ENCODE measurements at regions not wholly inside any gene's neighbourhood (a gene's known extent, or its start where the extent isn't known, plus 50 kb on each side); places are given as distances from the start of the nearest gene placed in this dataset.

DNA sequence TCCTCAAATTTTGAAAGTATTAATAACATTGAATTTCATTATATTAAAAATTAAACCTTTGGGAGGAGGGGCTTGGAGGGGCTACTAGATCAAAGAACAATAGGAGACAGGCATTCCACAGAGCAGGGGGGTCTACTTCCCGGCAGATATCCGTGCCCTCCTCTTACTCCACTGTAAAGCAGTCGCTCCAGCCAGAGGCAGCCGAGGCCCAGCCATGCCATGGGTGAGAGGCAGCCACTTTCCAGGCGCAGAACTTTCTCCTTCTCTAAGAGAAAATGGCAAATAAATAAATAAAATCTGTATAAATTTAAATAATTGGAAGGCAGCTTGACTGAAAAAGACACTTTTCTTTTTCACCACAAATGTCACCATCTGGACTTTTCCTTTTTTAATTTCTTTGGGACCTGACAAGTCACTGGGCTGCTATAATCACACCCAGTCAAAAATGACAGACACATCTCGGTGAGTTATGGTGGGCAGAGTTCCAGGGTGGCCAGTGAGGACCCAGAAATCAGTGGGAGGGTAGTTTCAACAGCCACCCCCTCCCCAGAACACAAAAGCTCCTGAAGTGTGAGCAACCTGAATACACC, 302.2 kb upstream of the SMARCA2 start:
- Histone ChIP-seq H3K4me2 (ENCODE audit: extremely low read depth, insufficient read depth, low read length) (no peak overlapping the region), H3K9ac (ENCODE audit: insufficient read depth, low read length) (no peak overlapping the region), H3K4me1 (ENCODE audit: control insufficient read depth, extremely low read depth, insufficient read depth, low read length) (no peaks in the 10 kb centered on the region), H3K4me3 (replicated peaks in 1 of 4; ENCODE audit: control extremely low read depth in 1 of 4, insufficient read depth in 1 of 4, low read depth in 3 of 4, low read length in 4 of 4) (no peak overlapping the region), H3K36me3 (ENCODE audit: control insufficient read depth, insufficient read depth, low read length) (no peaks in the 10 kb centered on the region), H3K27me3 (ENCODE audit: control insufficient read depth, insufficient read depth, low read length) (no peaks in the 10 kb centered on the region), H3K27ac (ENCODE audit: insufficient read depth, low read length) (no peak overlapping the region), H2AFZ (ENCODE audit: low read length) (no peak overlapping the region), H4K20me1 (ENCODE audit: control insufficient read depth, extremely low read depth, insufficient read depth, low read length) (no peaks in the 10 kb centered on the region), H3K79me2 (ENCODE audit: control insufficient read depth, insufficient read depth, low read length) (no peaks in the 10 kb centered on the region), H3K9me3 (ENCODE audit: control insufficient read depth, insufficient read depth, low read depth, low read length) (no peaks in the 10 kb centered on the region)
- no peak for TF ChIP-seq EZH2 (IDR thresholded peaks at IDR 0.05; ENCODE audit: low read length, missing control alignments)
- TF ChIP-seq, protein P1, sequence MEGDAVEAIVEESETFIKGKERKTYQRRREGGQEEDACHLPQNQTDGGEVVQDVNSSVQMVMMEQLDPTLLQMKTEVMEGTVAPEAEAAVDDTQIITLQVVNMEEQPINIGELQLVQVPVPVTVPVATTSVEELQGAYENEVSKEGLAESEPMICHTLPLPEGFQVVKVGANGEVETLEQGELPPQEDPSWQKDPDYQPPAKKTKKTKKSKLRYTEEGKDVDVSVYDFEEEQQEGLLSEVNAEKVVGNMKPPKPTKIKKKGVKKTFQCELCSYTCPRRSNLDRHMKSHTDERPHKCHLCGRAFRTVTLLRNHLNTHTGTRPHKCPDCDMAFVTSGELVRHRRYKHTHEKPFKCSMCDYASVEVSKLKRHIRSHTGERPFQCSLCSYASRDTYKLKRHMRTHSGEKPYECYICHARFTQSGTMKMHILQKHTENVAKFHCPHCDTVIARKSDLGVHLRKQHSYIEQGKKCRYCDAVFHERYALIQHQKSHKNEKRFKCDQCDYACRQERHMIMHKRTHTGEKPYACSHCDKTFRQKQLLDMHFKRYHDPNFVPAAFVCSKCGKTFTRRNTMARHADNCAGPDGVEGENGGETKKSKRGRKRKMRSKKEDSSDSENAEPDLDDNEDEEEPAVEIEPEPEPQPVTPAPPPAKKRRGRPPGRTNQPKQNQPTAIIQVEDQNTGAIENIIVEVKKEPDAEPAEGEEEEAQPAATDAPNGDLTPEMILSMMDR (conservative IDR thresholded peaks at IDR 0.05 in 1 of 2, IDR thresholded peaks at IDR 0.05 in 1 of 2; ENCODE audit: low read depth in 1 of 2, low read length in 2 of 2) = no peak
- no peak for DNase-seq (ENCODE audit: low read depth in 2 of 2)

DNA sequence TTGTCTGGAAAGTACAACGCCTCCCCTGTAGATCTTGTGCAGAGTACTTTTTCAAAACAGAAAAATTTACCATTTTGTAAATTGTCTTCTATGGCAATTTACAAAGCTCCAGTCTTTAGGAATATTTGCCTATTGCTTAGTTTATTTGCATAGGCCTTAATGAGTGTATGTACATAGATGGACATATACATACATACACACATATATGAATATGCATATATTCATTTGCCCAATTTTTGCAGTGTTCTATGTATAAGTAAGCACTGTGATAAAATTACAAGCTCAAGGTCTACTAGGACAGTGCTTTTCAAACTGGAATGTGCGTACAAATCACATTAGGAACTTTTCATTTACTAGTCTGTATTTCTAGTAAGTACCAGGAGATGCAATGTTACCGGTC, 301.3 kb upstream of the SMARCA2 start:
- Histone ChIP-seq H3K27me3 (ENCODE audit: control insufficient read depth, insufficient read depth, low read length) (no peaks in the 10 kb centered on the region), H3K9ac (ENCODE audit: insufficient read depth, low read length) (no peak overlapping the region), H2AFZ (ENCODE audit: low read length) (no peak overlapping the region), H3K9me3 (ENCODE audit: control insufficient read depth, insufficient read depth, low read depth, low read length) (no peaks in the 10 kb centered on the region), H3K4me3 (replicated peaks in 1 of 4; ENCODE audit: control extremely low read depth in 1 of 4, insufficient read depth in 1 of 4, low read depth in 3 of 4, low read length in 4 of 4) (no peak overlapping the region), H4K20me1 (ENCODE audit: control insufficient read depth, extremely low read depth, insufficient read depth, low read length) (no peaks in the 10 kb centered on the region), H3K4me1 (ENCODE audit: control insufficient read depth, extremely low read depth, insufficient read depth, low read length) (no peaks in the 10 kb centered on the region), H3K36me3 (ENCODE audit: control insufficient read depth, insufficient read depth, low read length) (no peaks in the 10 kb centered on the region), H3K79me2 (ENCODE audit: control insufficient read depth, insufficient read depth, low read length) (no peaks in the 10 kb centered on the region), H3K4me2 (ENCODE audit: extremely low read depth, insufficient read depth, low read length) (no peak overlapping the region), H3K27ac (ENCODE audit: insufficient read depth, low read length) (no peak overlapping the region)
- TF ChIP-seq EZH2 (IDR thresholded peaks at IDR 0.05; ENCODE audit: low read length, missing control alignments) = no peak
- TF ChIP-seq, protein P1 (conservative IDR thresholded peaks at IDR 0.05 in 1 of 2, IDR thresholded peaks at IDR 0.05 in 1 of 2; ENCODE audit: low read depth in 1 of 2, low read length in 2 of 2) = no peak
- no peak for DNase-seq (ENCODE audit: low read depth in 2 of 2)

DNA sequence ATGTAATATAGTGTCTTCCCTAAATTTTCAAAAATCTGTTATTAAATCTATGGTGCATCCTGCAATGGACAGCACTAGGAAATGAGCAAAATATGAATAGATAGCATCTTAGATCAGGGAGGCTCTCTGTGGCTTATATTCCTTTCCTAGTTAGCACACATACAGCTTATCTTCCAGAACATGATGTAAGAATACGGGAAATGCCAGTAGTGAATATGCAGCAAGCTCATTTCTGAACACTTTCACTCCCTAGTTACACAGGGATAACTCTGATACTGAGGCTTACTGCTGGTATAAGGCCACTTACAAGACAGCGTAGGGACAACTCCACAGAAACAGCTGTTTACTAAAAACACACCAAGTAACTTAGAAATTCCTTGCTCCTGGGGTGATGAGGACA, 297.3 kb upstream of the SMARCA2 start:
- Histone ChIP-seq H3K36me3 (ENCODE audit: control insufficient read depth, insufficient read depth, low read length) (no peaks in the 10 kb centered on the region), H3K27me3 (ENCODE audit: control insufficient read depth, insufficient read depth, low read length) (no peaks in the 10 kb centered on the region), H4K20me1 (ENCODE audit: control insufficient read depth, extremely low read depth, insufficient read depth, low read length) (no peaks in the 10 kb centered on the region), H3K9ac (ENCODE audit: insufficient read depth, low read length) (no peak overlapping the region), H2AFZ (ENCODE audit: low read length) (no peak overlapping the region), H3K4me1 (ENCODE audit: control insufficient read depth, extremely low read depth, insufficient read depth, low read length) (no peaks in the 10 kb centered on the region), H3K9me3 (ENCODE audit: control insufficient read depth, insufficient read depth, low read depth, low read length) (no peaks in the 10 kb centered on the region), H3K4me3 (replicated peaks in 1 of 4; ENCODE audit: control extremely low read depth in 1 of 4, insufficient read depth in 1 of 4, low read depth in 3 of 4, low read length in 4 of 4) (no peak overlapping the region), H3K79me2 (ENCODE audit: control insufficient read depth, insufficient read depth, low read length) (no peaks in the 10 kb centered on the region), H3K4me2 (ENCODE audit: extremely low read depth, insufficient read depth, low read length) (no peak overlapping the region), H3K27ac (ENCODE audit: insufficient read depth, low read length) (no peak overlapping the region)
- TF ChIP-seq, protein P1 (conservative IDR thresholded peaks at IDR 0.05 in 1 of 2, IDR thresholded peaks at IDR 0.05 in 1 of 2; ENCODE audit: low read depth in 1 of 2, low read length in 2 of 2) = no peak
- no peak for TF ChIP-seq EZH2 (IDR thresholded peaks at IDR 0.05; ENCODE audit: low read length, missing control alignments)
- DNase-seq (ENCODE audit: low read depth in 2 of 2) = no peak

Data from fibroblast of lung (primary cell).